NCI-H748 (cell line): ENCODE measurements at regions not wholly inside any gene's neighbourhood (a gene's known extent, or its start where the extent isn't known, plus 50 kb on each side); places are given as distances from the start of the nearest gene placed in this dataset.
"Not testable (repeated sequence)": the region's sequence is repeated elsewhere in the genome, so short reads cannot be mapped to it uniquely, and the experiment has no call there.

Experiments
- DNase-seq: peaks from one replicate; lab custom pipeline; 2025; ENCODE audit not compliant: unreplicated experiment; lab: John Stamatoyannopoulos, UW

- DNase-seq: no peak
Measured at GRCh38 chrX:63581906-63582305, 203.1 kb downstream of the ARHGEF9 start.

- peak; percentile 0 for DNase-seq
Measured at GRCh38 chrX:63581398-63581797, 203.6 kb downstream of the ARHGEF9 start.

GRCh38 chrX:63576533-63576932 lies 208.5 kb downstream of the ARHGEF9 start:
- DNase-seq: no peak

- not testable (repeated sequence) for DNase-seq
Measured at GRCh38 chrX:63575700-63576099, 209.3 kb downstream of the ARHGEF9 start.

GRCh38 chrX:63566856-63567255 lies 215.7 kb upstream of the SPIN4 start:
- DNase-seq: no peak

- DNase-seq: peak; percentile 1
Measured at GRCh38 chrX:63561425-63561824, 210.3 kb upstream of the SPIN4 start.

GRCh38 chrX:63560601-63561218 lies 209.6 kb upstream of the SPIN4 start:
- DNase-seq: peak; percentile 83

GRCh38 chrX:63551856-63552255 lies 200.7 kb upstream of the SPIN4 start:
- DNase-seq: no peak

GRCh38 chrX:63530654-63531053 lies 179.5 kb upstream of the SPIN4 start:
- DNase-seq: no peak

GRCh38 chrX:63529961-63530360 lies 178.8 kb upstream of the SPIN4 start:
- no peak for DNase-seq

GRCh38 chrX:63526863-63527262 lies 175.7 kb upstream of the SPIN4 start:
- DNase-seq: no peak

GRCh38 chrX:63525491-63525890 lies 174.4 kb upstream of the SPIN4 start:
- no peak for DNase-seq

- DNase-seq: not testable (repeated sequence)
Measured at GRCh38 chrX:63519368-63519767, 168.2 kb upstream of the SPIN4 start.

GRCh38 chrX:63514569-63515080 lies 163.5 kb upstream of the SPIN4 start:
- DNase-seq: no peak

- DNase-seq: no peak
Measured at GRCh38 chrX:63513825-63514568, 162.9 kb upstream of the SPIN4 start.

GRCh38 chrX:63511361-63511760 lies 160.2 kb upstream of the SPIN4 start:
- no peak for DNase-seq

GRCh38 chrX:63508668-63509067 lies 157.5 kb upstream of the SPIN4 start:
- no peak for DNase-seq

GRCh38 chrX:63506320-63506719 lies 155.2 kb upstream of the SPIN4 start:
- DNase-seq: peak; percentile 23

- no peak for DNase-seq
Measured at GRCh38 chrX:63503541-63503940, 152.4 kb upstream of the SPIN4 start.

- DNase-seq: no peak
Measured at GRCh38 chrX:63488546-63489373, 137.6 kb upstream of the SPIN4 start.

- no peak for DNase-seq
Measured at GRCh38 chrX:63475200-63475599, 124.1 kb upstream of the SPIN4 start.

GRCh38 chrX:63471004-63471403 lies 119.9 kb upstream of the SPIN4 start:
- DNase-seq: no peak
